A673 (cell line): ENCODE measurements at regions not wholly inside any gene's neighbourhood (a gene's known extent, or its start where the extent isn't known, plus 50 kb on each side); places are given as distances from the start of the nearest gene placed in this dataset.

Experiments used
- BruUV-seq: library from RNA; stranded (reverse); fragments of 400-500 nt; replicated peaks from 2 replicates; lab custom pipeline; 2021; lab: Mats Ljungman, UMichigan
- CTCF ChIA-PET: fragments of 300-600 bp; sonication (Branson Sonifier 250); formaldehyde crosslinking; loops from one replicate; lab custom pipeline; 2022; ENCODE audit warnings: antibody characterized with exemption; lab: Charles Lee
- POLR2A ChIA-PET: fragments of 300-600 bp; sonication (Branson Sonifier 250); formaldehyde crosslinking; loops from one replicate; lab custom pipeline; 2022; ENCODE audit warnings: antibody characterized with exemption; ENCODE audit not compliant: low non-redundant PET; lab: Charles Lee
- DNase-seq: peaks from one replicate; pipeline ENCODE4 v3.0.0-alpha.2; 2015; ENCODE audit warnings: low spot score
- H3K27ac ChIP-seq: fragments of 200-600 bp; sonication (generic); 2 replicates; pipeline ENCODE4 v1.5.1; 2016; ENCODE audit warnings: mixed run types, low read depth, mild to moderate bottlenecking, mixed read lengths, antibody characterized with exemption, low read length; ENCODE audit not compliant: poor library complexity, severe bottlenecking
- H3K27me3 ChIP-seq: fragments of 200-600 bp; sonication (generic); replicated peaks from 2 replicates; pipeline ENCODE4 v1.6.1; 2017; ENCODE audit warnings: mixed run types, low read depth, mild to moderate bottlenecking, mixed read lengths, antibody characterized with exemption, low read length; ENCODE audit not compliant: insufficient read depth, poor library complexity
- H3K36me3 ChIP-seq: fragments of 200-600 bp; sonication (generic); 2 replicates; pipeline ENCODE4 v1.6.1; 2016; ENCODE audit warnings: mixed run types, mild to moderate bottlenecking, mixed read lengths, antibody characterized with exemption, low read length; ENCODE audit not compliant: insufficient read depth, poor library complexity, severe bottlenecking
- H3K4me1 ChIP-seq: fragments of 200-600 bp; sonication (generic); 2 replicates; pipeline ENCODE4 v1.6.1; 2017; ENCODE audit warnings: mixed run types, mild to moderate bottlenecking, mixed read lengths, antibody characterized with exemption, low read length; ENCODE audit not compliant: insufficient read depth, poor library complexity, severe bottlenecking
- H3K4me3 ChIP-seq: fragments of 200-600 bp; sonication (generic); 2 replicates; pipeline ENCODE4 v1.5.1; 2016; ENCODE audit warnings: low read depth, mixed run types, mild to moderate bottlenecking, mixed read lengths, low read length; ENCODE audit not compliant: poor library complexity, severe bottlenecking
- H3K9me3 ChIP-seq: fragments of 200-600 bp; sonication (generic); 2 replicates; pipeline ENCODE4 v1.6.1; 2016; ENCODE audit warnings: mixed run types, low read depth, mild to moderate bottlenecking, mixed read lengths, antibody characterized with exemption, low read length; ENCODE audit not compliant: poor library complexity, severe bottlenecking
- EZH2 ChIP-seq: fragments of 200-600 bp; sonication (generic); IDR thresholded peaks from 2 replicates; pipeline ENCODE4 v1.6.1; 2017; ENCODE audit warnings: borderline replicate concordance, low read depth, mild to moderate bottlenecking, mixed read lengths, antibody characterized with exemption, low read length; ENCODE audit not compliant: poor library complexity, severe bottlenecking
- intact Hi-C: fragments of 100-400 bp; cut with micrococcal nuclease; formaldehyde crosslinking; loops from one replicate; pipeline ENCODE4 v1.10.0; 2022; ENCODE audit not compliant: unreplicated experiment
- TF ChIP-seq, protein P1 (sequence below): fragments of 300-800, 200-600 bp; sonication (generic); conservative IDR thresholded peaks from 2 replicates; pipeline ENCODE4 v1.5.1; 2017; ENCODE audit warnings: low read depth, mild to moderate bottlenecking, antibody characterized with exemption, low read length, moderate library complexity, mixed read lengths

- no peak for DNase-seq
- CTCF ChIA-PET: no interaction called here
- no peak overlapping the region for H3K27ac ChIP-seq
- no peak for TF ChIP-seq EZH2
- TF ChIP-seq, protein P1, sequence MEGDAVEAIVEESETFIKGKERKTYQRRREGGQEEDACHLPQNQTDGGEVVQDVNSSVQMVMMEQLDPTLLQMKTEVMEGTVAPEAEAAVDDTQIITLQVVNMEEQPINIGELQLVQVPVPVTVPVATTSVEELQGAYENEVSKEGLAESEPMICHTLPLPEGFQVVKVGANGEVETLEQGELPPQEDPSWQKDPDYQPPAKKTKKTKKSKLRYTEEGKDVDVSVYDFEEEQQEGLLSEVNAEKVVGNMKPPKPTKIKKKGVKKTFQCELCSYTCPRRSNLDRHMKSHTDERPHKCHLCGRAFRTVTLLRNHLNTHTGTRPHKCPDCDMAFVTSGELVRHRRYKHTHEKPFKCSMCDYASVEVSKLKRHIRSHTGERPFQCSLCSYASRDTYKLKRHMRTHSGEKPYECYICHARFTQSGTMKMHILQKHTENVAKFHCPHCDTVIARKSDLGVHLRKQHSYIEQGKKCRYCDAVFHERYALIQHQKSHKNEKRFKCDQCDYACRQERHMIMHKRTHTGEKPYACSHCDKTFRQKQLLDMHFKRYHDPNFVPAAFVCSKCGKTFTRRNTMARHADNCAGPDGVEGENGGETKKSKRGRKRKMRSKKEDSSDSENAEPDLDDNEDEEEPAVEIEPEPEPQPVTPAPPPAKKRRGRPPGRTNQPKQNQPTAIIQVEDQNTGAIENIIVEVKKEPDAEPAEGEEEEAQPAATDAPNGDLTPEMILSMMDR: no peak
- intact Hi-C loops: no loop called here
- H3K4me1 ChIP-seq: no peaks in the 10 kb centered on the region
- POLR2A ChIA-PET: no interaction called here
- no peaks in the 10 kb centered on the region for H3K9me3 ChIP-seq
- no TSS peak for BruUV-seq
- no peaks in the 10 kb centered on the region for H3K27me3 ChIP-seq
- no peaks in the 10 kb centered on the region for H3K36me3 ChIP-seq
- no peak overlapping the region for H3K4me3 ChIP-seq
Observed at GRCh38 chr18:39620551-39621168, 2055.1 kb upstream of the CELF4 start.

DNA sequence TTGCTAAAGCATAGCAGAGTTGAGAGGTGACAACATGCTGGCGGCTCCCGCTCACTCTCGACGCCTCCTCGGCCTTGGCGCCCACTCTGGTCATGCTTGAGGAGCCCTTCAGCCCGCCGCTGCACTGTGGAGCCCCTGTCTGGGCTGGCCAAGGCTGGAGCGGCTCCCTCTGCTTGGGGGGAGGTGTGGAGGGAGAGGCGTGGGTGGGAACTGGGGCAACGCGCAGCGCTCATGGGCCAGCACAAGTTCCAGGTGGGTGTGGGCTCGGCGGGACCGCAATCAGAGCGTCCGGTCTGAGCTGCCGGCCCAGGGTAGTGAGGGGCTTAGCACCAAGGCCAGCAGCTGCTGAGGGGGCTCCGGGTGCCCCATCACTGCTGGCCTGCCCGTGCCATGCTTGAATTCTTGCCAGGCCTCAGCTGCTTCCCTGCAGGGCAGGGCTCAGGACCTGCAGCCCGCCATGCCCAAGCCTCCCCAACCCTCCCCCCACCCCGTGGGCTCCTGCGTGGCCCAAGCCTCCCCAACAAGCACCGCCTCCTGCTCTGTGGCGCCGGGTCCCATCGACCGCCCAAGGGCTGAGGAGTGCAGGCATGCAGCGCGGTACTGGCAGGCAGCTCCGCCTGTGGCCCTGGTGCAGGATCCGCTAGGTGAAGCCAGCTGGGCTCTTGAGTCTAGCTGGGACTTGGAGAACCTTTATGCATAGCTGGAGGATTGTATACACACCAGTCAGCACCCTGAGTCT lies 2052.8 kb upstream of the CELF4 start:
- intact Hi-C loops: no loop called here
- Histone ChIP-seq H3K4me3 (no peak overlapping the region), H3K27ac (no peak overlapping the region), H3K36me3 (no peaks in the 10 kb centered on the region), H3K9me3 (no peaks in the 10 kb centered on the region), H3K4me1 (no peaks in the 10 kb centered on the region), H3K27me3 (no peaks in the 10 kb centered on the region)
- ChIA-PET POLR2A (no interaction called here), CTCF (no interaction called here)
- DNase-seq: no peak
- no peak for TF ChIP-seq EZH2
- TF ChIP-seq, protein P1: no peak
- no TSS peak for BruUV-seq

DNA sequence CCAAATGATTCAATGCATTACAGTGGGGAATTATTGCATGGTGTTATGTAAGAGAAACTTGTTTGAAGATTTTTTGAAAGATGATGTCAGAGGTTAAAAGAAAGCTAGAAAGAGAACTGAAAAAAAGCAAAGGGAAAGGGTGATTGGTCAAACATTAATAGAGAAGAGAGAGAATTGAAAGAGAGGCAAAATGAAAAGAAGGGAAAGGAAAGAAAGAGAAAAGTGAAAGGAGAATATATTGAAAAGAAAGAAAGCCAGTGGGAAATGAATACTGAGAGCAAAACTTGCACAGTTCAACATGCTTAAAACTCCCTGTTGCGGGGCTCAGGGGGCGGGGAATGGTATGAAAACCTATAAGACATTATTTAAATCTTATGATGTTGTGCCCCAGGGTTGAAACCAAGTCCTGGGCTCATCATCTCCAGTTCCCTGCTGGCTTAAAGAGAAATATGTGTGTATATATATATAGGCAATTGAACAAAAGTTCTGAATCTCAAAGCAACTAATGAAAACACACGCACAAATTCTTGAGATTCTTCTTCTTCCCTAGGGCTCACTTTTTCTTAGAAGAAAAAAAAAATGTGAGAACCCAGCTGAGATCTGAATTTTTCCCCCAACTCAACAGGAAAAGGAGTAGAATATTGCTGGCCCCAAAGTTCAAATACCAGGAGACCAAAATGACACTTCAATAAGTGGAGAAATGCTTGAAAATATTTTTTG lies 2045.9 kb upstream of the CELF4 start:
- H3K4me1 ChIP-seq: no peaks in the 10 kb centered on the region
- no peaks in the 10 kb centered on the region for H3K27me3 ChIP-seq
- peak overlapping the region; percentile 11 for H3K27ac ChIP-seq
- no peaks in the 10 kb centered on the region for H3K9me3 ChIP-seq
- CTCF ChIA-PET: no interaction called here
- peak; percentile 42 for DNase-seq
- intact Hi-C loops: no loop called here
- no peak overlapping the region for H3K4me3 ChIP-seq
- TF ChIP-seq, protein P1: no peak
- TF ChIP-seq EZH2: no peak
- no peaks in the 10 kb centered on the region for H3K36me3 ChIP-seq
- POLR2A ChIA-PET: no interaction called here
- no TSS peak for BruUV-seq
